ENCODE measurements at regions not wholly inside any gene's neighbourhood (a gene's known extent, or its start where the extent isn't known, plus 50 kb on each side); places are given as distances from the start of the nearest gene placed in this dataset.
A peak's percentile ranks its signal among the peaks of the same experiment; 100 is the strongest.
"Not testable (repeated sequence)": the region's sequence is repeated elsewhere in the genome, so short reads cannot be mapped to it uniquely, and the experiment has no call there.

- TF ChIP-seq EZH2 (IDR thresholded peaks at IDR 0.05; ENCODE audit: borderline replicate concordance, insufficient read depth, low read depth, low read length, poor library complexity, severe bottlenecking): not testable (repeated sequence)
- peak; percentile 69 for TF ChIP-seq CTCF (IDR thresholded peaks at IDR 0.05)
These were observed 445.9 kb downstream of the ZNF33B start for GRCh38 chr10:42192450-42192849.

Data from B cell (primary cell).